ENCODE measurements at regions not wholly inside any gene's neighbourhood (a gene's known extent, or its start where the extent isn't known, plus 50 kb on each side); places are given as distances from the start of the nearest gene placed in this dataset.

DNA sequence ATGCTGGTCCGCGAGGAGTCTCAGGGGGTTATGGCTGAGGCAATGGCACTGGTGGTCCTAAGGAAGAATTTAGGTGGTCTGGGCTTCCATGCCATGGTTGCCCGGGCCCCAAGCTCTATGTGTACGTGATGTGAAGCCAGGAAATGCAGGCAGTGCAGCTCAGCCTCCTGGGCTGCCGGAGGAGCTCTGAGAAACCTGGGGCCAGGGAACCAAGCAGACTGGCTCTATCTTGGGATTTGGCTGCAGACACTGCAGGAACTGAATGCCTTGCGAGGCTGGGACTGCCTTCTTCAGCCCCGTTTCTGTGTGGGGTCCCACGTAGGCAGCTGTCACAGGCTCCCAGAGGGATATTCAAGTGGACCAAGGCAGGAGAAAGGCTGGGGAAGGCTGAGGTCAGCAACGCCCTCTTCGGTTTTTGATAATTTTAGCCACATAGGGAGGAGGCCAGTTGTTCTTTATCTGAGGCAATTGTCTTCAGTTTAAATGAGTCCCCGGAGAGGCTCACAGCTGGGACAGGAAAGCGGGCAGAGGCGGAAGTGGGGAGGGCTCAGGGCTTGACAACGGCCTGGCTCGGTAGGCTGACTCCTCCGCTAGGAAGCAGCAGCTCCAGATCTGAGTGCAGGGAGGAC is 77.7 kb downstream of the RHOB start:
- peak overlapping the region in 1 of 8 donors; percentile 39 for H3K4me3 Mint-ChIP-seq
- CTCF ChIA-PET (ENCODE audit: partially characterized antibody) = interaction anchor here (1.3 kb wide), 1 partner anchor 117 kb away, joined by 4 read pairs; no protein-coding TSS in a partner anchor
- POLR2A ChIA-PET (ENCODE audit: partially characterized antibody) = no interaction called here

DNA sequence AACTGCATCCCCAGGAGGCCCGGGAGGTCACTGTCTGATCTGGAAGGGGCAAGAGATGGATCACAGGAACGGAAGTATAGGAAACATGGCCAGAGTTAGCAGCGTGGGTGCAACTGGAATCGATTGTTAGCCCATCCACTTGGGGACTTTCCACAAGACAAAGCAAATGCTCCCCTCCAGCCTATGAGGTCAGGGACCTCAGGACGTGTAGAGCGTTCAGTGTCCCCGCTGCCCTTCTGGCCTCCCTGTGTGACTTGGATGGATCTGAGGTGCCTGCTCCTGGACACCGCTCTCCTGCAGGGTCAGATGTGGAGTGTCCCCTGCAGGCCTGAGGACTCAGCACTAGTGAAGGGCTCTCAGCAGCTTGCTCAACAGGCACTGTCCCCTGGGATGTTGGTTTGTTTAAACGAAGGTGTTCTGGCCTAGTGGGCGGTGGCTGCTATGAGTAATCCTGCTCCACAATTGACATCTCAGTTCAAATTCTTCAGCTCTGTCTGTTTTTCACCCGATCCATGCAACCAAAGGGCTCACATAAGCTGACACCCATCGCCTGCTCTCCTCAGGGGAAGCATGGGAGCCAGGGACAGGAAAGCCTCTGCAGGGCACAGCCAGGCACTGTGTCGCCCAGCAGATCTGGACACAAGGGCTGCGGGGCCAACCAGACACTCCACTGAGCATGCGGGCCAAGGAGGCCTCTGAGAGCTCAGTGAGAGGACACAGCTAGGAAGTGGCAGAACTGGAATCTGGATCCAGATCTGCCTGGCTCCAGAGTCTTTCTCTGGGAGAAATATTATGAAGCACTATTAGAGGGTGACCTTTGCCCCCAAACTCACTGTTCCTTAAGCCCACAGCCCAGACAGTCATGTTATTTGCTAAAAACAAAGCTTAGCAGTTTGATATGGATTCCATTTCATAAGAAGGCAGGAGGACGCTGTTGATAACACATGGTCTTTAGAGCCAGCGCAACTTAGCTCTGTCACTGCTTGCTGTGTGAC is 78.5 kb downstream of the RHOB start:
- POLR2A ChIA-PET (ENCODE audit: partially characterized antibody) = no interaction called here
- no peak overlapping the region for H3K27ac Mint-ChIP-seq

More for the DNA sequence above, 77.7 kb downstream of the RHOB start:
- Mint-ChIP-seq H3K4me1 (no peaks in the 10 kb centered on the region), H3K9me3 (no peaks in the 10 kb centered on the region), H3K27ac (no peak overlapping the region), H3K36me3 (no peaks in the 10 kb centered on the region), H3K27me3 (peaks cover 2 to 6% of the 10 kb centered on the region in 2 donors)
- no peak for DNase-seq
- Histone ChIP-seq H3K36me3 (ENCODE audit: insufficient read depth, low read length) (no peaks in the 10 kb centered on the region), H3K4me3 (ENCODE audit: low read length in 2 of 2) (no peak overlapping the region), H3K9me3 (ENCODE audit: control insufficient read depth in 1 of 2, low read length in 2 of 2) (no peaks in the 10 kb centered on the region), H3K27ac (ENCODE audit: low read depth, low read length) (no peak overlapping the region), H3K27me3 (ENCODE audit: insufficient read depth, low read length) (no peaks in the 10 kb centered on the region), H3K4me1 (ENCODE audit: insufficient read depth, low read length) (no peaks in the 10 kb centered on the region)
- intact Hi-C loops (cut with micrococcal nuclease) = no loop called here

DNA sequence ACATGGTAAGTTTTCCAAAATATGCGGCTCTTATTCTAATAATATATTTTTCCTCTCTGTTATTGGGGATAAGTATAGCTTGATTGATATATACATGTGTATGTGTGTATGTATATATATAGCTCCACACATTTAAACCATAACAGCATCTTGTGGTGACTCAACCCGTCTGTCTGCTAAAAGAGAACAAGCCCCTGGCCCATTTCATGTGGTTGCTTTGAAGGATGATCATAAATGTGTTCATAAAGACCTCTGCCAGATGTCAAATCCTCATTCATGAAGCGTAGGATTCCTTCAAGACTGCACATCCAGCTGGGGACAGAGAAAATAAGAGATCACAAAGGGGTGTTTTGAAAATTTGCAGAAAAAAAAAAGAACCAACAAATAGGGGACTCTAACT is 79.3 kb downstream of the RHOB start:
- intact Hi-C loops (cut with micrococcal nuclease) = no loop called here
- Histone ChIP-seq H3K36me3 (ENCODE audit: insufficient read depth, low read length) (no peaks in the 10 kb centered on the region), H3K27me3 (ENCODE audit: insufficient read depth, low read length) (no peaks in the 10 kb centered on the region), H3K27ac (ENCODE audit: low read depth, low read length) (no peak overlapping the region), H3K9me3 (ENCODE audit: control insufficient read depth in 1 of 2, low read length in 2 of 2) (no peaks in the 10 kb centered on the region), H3K4me1 (ENCODE audit: insufficient read depth, low read length) (no peaks in the 10 kb centered on the region), H3K4me3 (ENCODE audit: low read length in 2 of 2) (no peak overlapping the region)
- peaks cover 2 to 6% of the 10 kb centered on the region in 2 donors for H3K27me3 Mint-ChIP-seq
- CTCF ChIA-PET (ENCODE audit: partially characterized antibody) = no interaction called here
- H3K4me1 Mint-ChIP-seq = no peaks in the 10 kb centered on the region
- POLR2A ChIA-PET (ENCODE audit: partially characterized antibody) = interaction anchor here (0.6 kb wide), 1 partner anchor 80 kb away, joined by 4 read pairs; no protein-coding TSS in a partner anchor
- H3K9me3 Mint-ChIP-seq = no peaks in the 10 kb centered on the region
- H3K27ac Mint-ChIP-seq = no peak overlapping the region
- H3K36me3 Mint-ChIP-seq = no peaks in the 10 kb centered on the region
- DNase-seq = no peak
- no peak overlapping the region for H3K4me3 Mint-ChIP-seq

More for the DNA sequence above, 78.5 kb downstream of the RHOB start:
- Histone ChIP-seq H3K36me3 (ENCODE audit: insufficient read depth, low read length) (no peaks in the 10 kb centered on the region), H3K4me1 (ENCODE audit: insufficient read depth, low read length) (no peaks in the 10 kb centered on the region), H3K4me3 (ENCODE audit: low read length in 2 of 2) (no peak overlapping the region), H3K27me3 (ENCODE audit: insufficient read depth, low read length) (no peaks in the 10 kb centered on the region), H3K27ac (ENCODE audit: low read depth, low read length) (no peak overlapping the region), H3K9me3 (ENCODE audit: control insufficient read depth in 1 of 2, low read length in 2 of 2) (no peaks in the 10 kb centered on the region)
- Mint-ChIP-seq H3K4me1 (no peaks in the 10 kb centered on the region), H3K27me3 (peaks cover 2 to 6% of the 10 kb centered on the region in 2 donors), H3K36me3 (no peaks in the 10 kb centered on the region), H3K4me3 (peak overlapping the region in 1 of 8 donors; percentile 39), H3K9me3 (no peaks in the 10 kb centered on the region)
- intact Hi-C loops (cut with micrococcal nuclease) = no loop called here
- CTCF ChIA-PET (ENCODE audit: partially characterized antibody) = interaction anchor here (0.8 to 1.3 kb wide), 2 partner anchors 9 to 116 kb away, joined by 3 to 4 read pairs; no protein-coding TSS in a partner anchor
- no peak for DNase-seq

DNA sequence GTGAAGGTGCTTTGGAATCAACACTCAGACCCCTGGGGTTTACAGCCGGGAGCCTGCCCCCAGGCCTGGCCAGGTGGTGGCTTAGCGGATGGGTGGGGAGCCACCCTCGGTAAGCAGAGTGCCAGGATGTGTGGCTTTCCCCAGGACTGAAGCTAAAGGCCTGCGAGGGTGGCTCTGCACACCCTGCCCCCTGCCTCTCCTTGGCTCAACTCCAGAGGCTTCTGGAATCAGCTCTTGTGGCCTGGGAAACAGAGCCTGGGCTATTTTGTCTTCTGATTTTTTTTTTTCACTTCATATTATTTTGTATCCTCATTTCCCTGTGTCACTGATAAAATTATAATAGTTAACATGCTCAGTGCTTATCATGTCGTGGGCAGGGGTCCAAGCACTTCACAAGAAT is 79.8 kb downstream of the RHOB start:
- Histone ChIP-seq H3K36me3 (ENCODE audit: insufficient read depth, low read length) (no peaks in the 10 kb centered on the region), H3K9me3 (ENCODE audit: control insufficient read depth in 1 of 2, low read length in 2 of 2) (no peaks in the 10 kb centered on the region), H3K27me3 (ENCODE audit: insufficient read depth, low read length) (no peaks in the 10 kb centered on the region), H3K27ac (ENCODE audit: low read depth, low read length) (no peak overlapping the region), H3K4me1 (ENCODE audit: insufficient read depth, low read length) (no peaks in the 10 kb centered on the region), H3K4me3 (ENCODE audit: low read length in 2 of 2) (no peak overlapping the region)
- Mint-ChIP-seq H3K4me1 (no peaks in the 10 kb centered on the region), H3K4me3 (no peak overlapping the region), H3K9me3 (no peaks in the 10 kb centered on the region), H3K27ac (no peak overlapping the region), H3K36me3 (no peaks in the 10 kb centered on the region), H3K27me3 (peaks cover 2 to 6% of the 10 kb centered on the region in 2 donors)
- CTCF ChIA-PET (ENCODE audit: partially characterized antibody) = no interaction called here
- POLR2A ChIA-PET (ENCODE audit: partially characterized antibody) = interaction anchor here (0.6 kb wide), 1 partner anchor 79 kb away, joined by 4 read pairs; no protein-coding TSS in a partner anchor
- DNase-seq = no peak
- intact Hi-C loops (cut with micrococcal nuclease) = no loop called here

DNA sequence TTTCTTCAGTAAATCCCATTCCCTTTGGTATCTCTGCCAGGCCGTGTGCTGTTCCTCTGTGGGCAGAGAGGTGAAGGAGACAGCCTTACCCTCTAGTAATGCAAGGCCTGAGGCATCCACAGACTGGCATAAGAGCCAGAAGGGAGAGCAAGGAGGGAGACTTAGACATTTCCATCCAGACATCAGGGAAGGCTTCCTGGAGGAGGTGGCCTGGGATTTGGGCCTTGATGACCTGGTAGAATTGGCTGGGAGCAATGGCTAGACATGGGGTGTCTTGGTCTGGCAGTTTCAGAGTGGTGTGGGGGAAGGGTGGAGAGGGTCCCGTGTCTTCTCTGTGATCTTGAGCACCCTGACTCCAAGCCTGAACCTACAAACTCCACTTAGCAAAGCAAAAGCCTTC is 81.8 kb downstream of the RHOB start:
- H3K27me3 Mint-ChIP-seq = peaks cover 0 to 3% of the 10 kb centered on the region in 2 donors
- H3K9me3 Mint-ChIP-seq = no peaks in the 10 kb centered on the region
- ChIA-PET CTCF (ENCODE audit: partially characterized antibody) (no interaction called here), POLR2A (ENCODE audit: partially characterized antibody) (no interaction called here)
- no peak overlapping the region for H3K27ac Mint-ChIP-seq
- DNase-seq = no peak
- no peak overlapping the region for H3K27ac ChIP-seq (ENCODE audit: low read depth, low read length)
- H3K4me1 Mint-ChIP-seq = no peaks in the 10 kb centered on the region
- no peak overlapping the region for H3K4me3 Mint-ChIP-seq
- H3K9me3 ChIP-seq (ENCODE audit: control insufficient read depth in 1 of 2, low read length in 2 of 2) = no peaks in the 10 kb centered on the region
- no peak overlapping the region for H3K4me3 ChIP-seq (ENCODE audit: low read length in 2 of 2)
- intact Hi-C loops (cut with micrococcal nuclease) = no loop called here
- H3K27me3 ChIP-seq (ENCODE audit: insufficient read depth, low read length) = no peaks in the 10 kb centered on the region
- H3K4me1 ChIP-seq (ENCODE audit: insufficient read depth, low read length) = no peaks in the 10 kb centered on the region
- no peaks in the 10 kb centered on the region for H3K36me3 ChIP-seq (ENCODE audit: insufficient read depth, low read length)
- no peaks in the 10 kb centered on the region for H3K36me3 Mint-ChIP-seq

DNA sequence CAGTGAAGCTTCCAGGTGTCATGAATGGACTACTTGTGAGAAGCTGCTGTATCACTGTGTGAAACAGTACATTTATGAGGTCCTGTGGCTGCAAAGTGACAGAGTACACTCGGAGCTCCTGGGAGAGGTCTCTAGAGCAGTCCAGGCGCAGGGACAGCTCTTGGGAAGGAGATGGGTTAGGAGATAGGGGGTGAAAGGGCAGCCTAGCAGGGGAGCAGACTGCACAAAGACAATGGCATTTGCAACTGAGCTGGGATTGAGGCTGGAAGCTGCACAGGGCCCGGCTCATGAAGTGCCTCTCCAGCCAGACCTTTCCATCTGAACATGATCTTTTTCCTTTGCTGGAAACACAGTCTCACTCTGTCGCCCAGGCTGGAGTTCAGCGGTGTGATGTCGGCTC is 83.6 kb downstream of the RHOB start:
- DNase-seq = no peak
- H3K4me3 ChIP-seq (ENCODE audit: low read length in 2 of 2) = no peak overlapping the region
- intact Hi-C loops (cut with micrococcal nuclease) = no loop called here
- Mint-ChIP-seq H3K4me1 (no peaks in the 10 kb centered on the region), H3K27me3 (peaks cover 0 to 2% of the 10 kb centered on the region in 2 donors), H3K4me3 (no peak overlapping the region), H3K36me3 (no peaks in the 10 kb centered on the region), H3K27ac (no peak overlapping the region), H3K9me3 (no peaks in the 10 kb centered on the region)
- CTCF ChIA-PET (ENCODE audit: partially characterized antibody) = no interaction called here
- H3K36me3 ChIP-seq (ENCODE audit: insufficient read depth, low read length) = no peaks in the 10 kb centered on the region
- no peaks in the 10 kb centered on the region for H3K27me3 ChIP-seq (ENCODE audit: insufficient read depth, low read length)
- H3K9me3 ChIP-seq (ENCODE audit: control insufficient read depth in 1 of 2, low read length in 2 of 2) = no peaks in the 10 kb centered on the region
- no peaks in the 10 kb centered on the region for H3K4me1 ChIP-seq (ENCODE audit: insufficient read depth, low read length)
- POLR2A ChIA-PET (ENCODE audit: partially characterized antibody) = no interaction called here
- H3K27ac ChIP-seq (ENCODE audit: low read depth, low read length) = no peak overlapping the region

DNA sequence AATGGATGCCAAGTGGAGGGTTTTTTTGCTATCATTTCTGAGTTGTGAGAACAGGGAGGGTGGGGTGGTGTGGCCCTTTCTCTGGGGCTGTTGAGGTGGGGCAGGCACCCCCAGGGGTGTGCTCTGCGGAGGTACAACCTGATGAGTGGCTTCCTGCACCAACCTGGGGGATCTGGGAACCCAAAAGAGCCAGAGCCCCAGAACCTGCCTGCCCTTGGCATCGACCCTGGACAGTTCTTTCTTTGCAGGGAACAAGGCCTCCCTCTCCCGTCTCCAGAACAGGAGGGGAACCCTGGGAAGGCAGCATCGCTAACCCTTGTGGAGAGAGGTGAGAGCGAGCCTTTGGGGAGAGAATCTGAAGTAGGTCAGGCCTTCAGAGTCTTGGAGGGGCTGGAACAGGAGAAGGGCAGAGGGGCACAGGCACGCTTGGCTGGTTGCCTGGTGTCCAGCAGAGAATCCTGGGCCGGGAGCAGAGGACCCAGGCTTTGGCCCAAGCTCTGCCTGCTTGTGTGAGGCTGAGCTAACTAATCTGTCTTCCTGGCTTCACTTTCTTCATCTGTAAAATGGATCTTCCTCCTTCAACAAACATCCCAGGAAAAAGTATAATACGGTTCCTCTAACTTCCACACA is 84.9 kb downstream of the RHOB start:
- Mint-ChIP-seq H3K9me3 (no peaks in the 10 kb centered on the region), H3K36me3 (no peaks in the 10 kb centered on the region), H3K27me3 (peaks cover 0 to 2% of the 10 kb centered on the region in 2 donors), H3K4me1 (no peaks in the 10 kb centered on the region), H3K4me3 (no peak overlapping the region), H3K27ac (peak overlapping the region in 1 of 7 donors; percentile 26)
- Histone ChIP-seq H3K4me1 (ENCODE audit: insufficient read depth, low read length) (no peaks in the 10 kb centered on the region), H3K4me3 (ENCODE audit: low read length in 2 of 2) (no peak overlapping the region), H3K36me3 (ENCODE audit: insufficient read depth, low read length) (no peaks in the 10 kb centered on the region), H3K9me3 (ENCODE audit: control insufficient read depth in 1 of 2, low read length in 2 of 2) (no peaks in the 10 kb centered on the region), H3K27me3 (ENCODE audit: insufficient read depth, low read length) (no peaks in the 10 kb centered on the region), H3K27ac (ENCODE audit: low read depth, low read length) (no peak overlapping the region)
- POLR2A ChIA-PET (ENCODE audit: partially characterized antibody) = no interaction called here
- CTCF ChIA-PET (ENCODE audit: partially characterized antibody) = no interaction called here
- no peak for DNase-seq
- intact Hi-C loops (cut with micrococcal nuclease) = no loop called here

Data from CD4-positive, alpha-beta memory T cell (primary cell).